Breast epithelium (tissue), 4 donors: ENCODE measurements at regions not wholly inside any gene's neighbourhood (a gene's known extent, or its start where the extent isn't known, plus 50 kb on each side); places are given as distances from the start of the nearest gene placed in this dataset.
"Not testable (repeated sequence)": the region's sequence is repeated elsewhere in the genome, so short reads cannot be mapped to it uniquely, and the experiment has no call there.

Source experiments
- DNase-seq, 2 donors: peaks; one replicate each; pipeline ENCODE4 v3.0.0-alpha.2; 2019; ENCODE audit warnings: low spot score in 2 of 2
- H3K27ac ChIP-seq, 2 donors: fragments of 200-600 bp; sonication (generic) in 1 of 2; one replicate each; pipeline ENCODE4 v1.5.1; 2016 to 2019; ENCODE audit warnings: mild to moderate bottlenecking in 1 of 2
- H3K27me3 ChIP-seq, 2 donors: fragments of 200-600 bp; sonication (generic) in 1 of 2; one replicate each; pipeline versions ENCODE4 v1.5.1 to v1.6.0; 2017 to 2019; ENCODE audit warnings: control low read depth in 1 of 2, mild to moderate bottlenecking in 1 of 2
- H3K36me3 ChIP-seq: fragments of 200-600 bp; one replicate; pipeline ENCODE4 v1.5.1; 2019
- H3K4me1 ChIP-seq, 2 donors: fragments of 200-600 bp; sonication (generic); one replicate each; pipeline ENCODE4 v1.5.1; 2016 to 2019; ENCODE audit warnings: control low read depth in 1 of 2
- H3K4me3 ChIP-seq, 3 donors: fragments of 200-600 bp; sonication (generic); 1 replicate in 2 of 3; 2 replicates in 1 of 3; pipeline ENCODE4 v1.5.1; 2016 to 2019; ENCODE audit warnings: mild to moderate bottlenecking in 3 of 3, moderate library complexity in 2 of 3
- H3K9me3 ChIP-seq, 2 donors: fragments of 200-600 bp; sonication (generic) in 1 of 2; one replicate each; pipeline ENCODE4 v1.5.1; 2016 to 2019; ENCODE audit warnings: control low read depth in 1 of 2
- POLR2A ChIP-seq: fragments of 450-650 bp; IDR thresholded peaks from one replicate; pipeline ENCODE4 v1.6.1; 2016; ENCODE audit warnings: antibody characterized with exemption, mild to moderate bottlenecking, moderate library complexity
- POLR2AphosphoS5 ChIP-seq, 3 donors: sonication (generic); formaldehyde crosslinking; IDR thresholded peaks; one replicate each; pipeline ENCODE4 v1.6.1; 2017; ENCODE audit warnings: antibody characterized with exemption in 3 of 3
- intact Hi-C: fragments of 100-400 bp; cut with DNase I; formaldehyde crosslinking; loops from one replicate; pipeline ENCODE4 v1.15.1; 2023; ENCODE audit warnings: low total_unique reads
- TF ChIP-seq, protein P1 (sequence below), 3 donors: fragments of 450-650 bp; IDR thresholded peaks; one replicate each; pipeline ENCODE4 v1.5.1; 2016 to 2017; ENCODE audit warnings: antibody characterized with exemption in 3 of 3, mild to moderate bottlenecking in 3 of 3, moderate library complexity in 3 of 3

- no peak overlapping the region for H3K27ac ChIP-seq
- intact Hi-C loops, result no loop called here
Observed at GRCh38 chr1:222377428-222378088, 170.3 kb downstream of the HHIPL2 start.

GRCh38 chr1:222376791-222377190 is 171.1 kb downstream of the HHIPL2 start:
- H3K4me3 ChIP-seq, H3K4me1 ChIP-seq, H3K9me3 ChIP-seq, H3K36me3 ChIP-seq, H3K27me3 ChIP-seq, H3K27ac ChIP-seq, DNase-seq, intact Hi-C loops: not testable (repeated sequence)

More at GRCh38 chr1:222377428-222378088, 170.3 kb downstream of the HHIPL2 start:
- H3K9me3 ChIP-seq, result no peaks in the 10 kb centered on the region
- H3K27me3 ChIP-seq, result no peaks in the 10 kb centered on the region
- no peaks in the 10 kb centered on the region for H3K4me1 ChIP-seq
- DNase-seq, result no peak
- H3K4me3 ChIP-seq, result no peak overlapping the region
- TF ChIP-seq POLR2AphosphoS5 (IDR thresholded peaks at IDR 0.05) (no peak), POLR2A (no peak)
- TF ChIP-seq, protein P1, sequence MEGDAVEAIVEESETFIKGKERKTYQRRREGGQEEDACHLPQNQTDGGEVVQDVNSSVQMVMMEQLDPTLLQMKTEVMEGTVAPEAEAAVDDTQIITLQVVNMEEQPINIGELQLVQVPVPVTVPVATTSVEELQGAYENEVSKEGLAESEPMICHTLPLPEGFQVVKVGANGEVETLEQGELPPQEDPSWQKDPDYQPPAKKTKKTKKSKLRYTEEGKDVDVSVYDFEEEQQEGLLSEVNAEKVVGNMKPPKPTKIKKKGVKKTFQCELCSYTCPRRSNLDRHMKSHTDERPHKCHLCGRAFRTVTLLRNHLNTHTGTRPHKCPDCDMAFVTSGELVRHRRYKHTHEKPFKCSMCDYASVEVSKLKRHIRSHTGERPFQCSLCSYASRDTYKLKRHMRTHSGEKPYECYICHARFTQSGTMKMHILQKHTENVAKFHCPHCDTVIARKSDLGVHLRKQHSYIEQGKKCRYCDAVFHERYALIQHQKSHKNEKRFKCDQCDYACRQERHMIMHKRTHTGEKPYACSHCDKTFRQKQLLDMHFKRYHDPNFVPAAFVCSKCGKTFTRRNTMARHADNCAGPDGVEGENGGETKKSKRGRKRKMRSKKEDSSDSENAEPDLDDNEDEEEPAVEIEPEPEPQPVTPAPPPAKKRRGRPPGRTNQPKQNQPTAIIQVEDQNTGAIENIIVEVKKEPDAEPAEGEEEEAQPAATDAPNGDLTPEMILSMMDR (IDR thresholded peaks at IDR 0.05), result no peak
- H3K36me3 ChIP-seq, result no peaks in the 10 kb centered on the region

- Histone ChIP-seq H3K4me1 (no peaks in the 10 kb centered on the region), H3K9me3 (no peaks in the 10 kb centered on the region), H3K4me3 (no peak overlapping the region), H3K36me3 (no peaks in the 10 kb centered on the region), H3K27ac (no peak overlapping the region), H3K27me3 (no peaks in the 10 kb centered on the region)
- intact Hi-C loops, result no loop called here
- DNase-seq, result no peak
- TF ChIP-seq, protein P1 (IDR thresholded peaks at IDR 0.05), result no peak
- TF ChIP-seq POLR2AphosphoS5 (IDR thresholded peaks at IDR 0.05) (no peak), POLR2A (no peak)
Observed at GRCh38 chr1:222375701-222376100, 172.2 kb downstream of the HHIPL2 start.

DNA sequence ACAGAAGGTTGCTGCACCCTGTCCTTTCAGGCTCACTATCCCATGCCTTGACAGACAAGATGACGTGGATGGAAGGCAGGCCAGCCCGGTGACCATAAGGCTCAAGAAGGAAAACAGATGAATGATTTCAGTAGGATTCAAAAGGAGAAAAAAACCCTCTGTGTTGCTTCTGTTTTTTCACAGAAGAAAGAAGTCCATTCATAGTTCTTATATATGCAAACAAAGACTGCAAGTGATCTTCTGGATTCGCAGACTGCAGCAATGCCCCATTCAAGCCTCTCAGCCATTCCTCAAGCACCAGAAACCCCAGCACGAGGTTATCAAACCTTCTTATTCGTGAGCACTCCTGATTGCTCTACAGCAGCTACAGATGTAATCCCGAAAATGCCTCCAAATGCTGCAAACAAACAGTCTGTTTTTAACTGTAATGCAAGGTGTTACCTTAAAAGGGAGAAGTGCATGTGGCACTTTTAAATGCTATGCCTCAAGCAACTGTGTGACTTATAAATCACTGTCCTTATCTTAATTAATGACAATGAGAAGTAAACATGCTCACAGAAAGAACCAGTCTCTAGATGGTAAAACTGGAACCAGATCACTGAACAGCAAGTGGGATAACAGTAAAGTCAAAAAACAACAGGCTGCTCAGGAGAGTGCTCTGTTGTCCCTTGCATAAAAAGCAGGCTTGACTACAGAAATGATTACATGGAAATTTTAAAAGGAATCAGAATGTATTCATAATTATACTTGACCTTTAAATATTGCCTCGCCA is 173.9 kb downstream of the HHIPL2 start:
- Histone ChIP-seq H3K36me3 (no peaks in the 10 kb centered on the region), H3K4me3 (no peak overlapping the region), H3K27me3 (no peaks in the 10 kb centered on the region), H3K4me1 (no peaks in the 10 kb centered on the region), H3K9me3 (no peaks in the 10 kb centered on the region), H3K27ac (no peak overlapping the region)
- DNase-seq, result no peak
- intact Hi-C loops, result no loop called here
- TF ChIP-seq POLR2A (no peak), POLR2AphosphoS5 (IDR thresholded peaks at IDR 0.05) (no peak)
- TF ChIP-seq, protein P1 (IDR thresholded peaks at IDR 0.05), result no peak

DNA sequence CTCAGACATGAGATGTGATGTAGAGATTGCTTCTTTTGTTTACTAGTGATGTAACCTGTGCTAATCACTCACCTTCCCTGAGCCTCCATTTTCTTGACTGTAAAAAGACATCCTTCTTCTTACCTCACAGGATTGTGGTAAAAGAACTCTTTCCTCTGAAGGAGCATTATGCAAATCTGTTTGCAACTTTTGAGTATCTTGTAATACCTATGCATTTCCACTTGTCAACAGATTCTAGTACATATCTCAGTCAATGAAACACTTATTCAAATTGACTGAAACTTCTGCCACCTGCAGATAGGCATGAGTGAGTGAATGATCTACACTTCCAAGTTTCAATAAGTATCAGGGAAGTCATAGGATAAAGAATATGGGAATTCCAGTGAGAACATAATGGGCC is 174.7 kb downstream of the HHIPL2 start:
- no peak for DNase-seq
- Histone ChIP-seq H3K4me1 (no peaks in the 10 kb centered on the region), H3K27me3 (no peaks in the 10 kb centered on the region), H3K36me3 (no peaks in the 10 kb centered on the region), H3K27ac (no peak overlapping the region), H3K4me3 (no peak overlapping the region), H3K9me3 (no peaks in the 10 kb centered on the region)
- no peak for TF ChIP-seq POLR2AphosphoS5 (IDR thresholded peaks at IDR 0.05)
- TF ChIP-seq, protein P1 (IDR thresholded peaks at IDR 0.05), result no peak
- TF ChIP-seq POLR2A, result no peak
- intact Hi-C loops, result no loop called here
